NB4 (cell line): ENCODE measurements at regions not wholly inside any gene's neighbourhood (a gene's known extent, or its start where the extent isn't known, plus 50 kb on each side); places are given as distances from the start of the nearest gene placed in this dataset.
"Not testable (repeated sequence)": the region's sequence is repeated elsewhere in the genome, so short reads cannot be mapped to it uniquely, and the experiment has no call there.

Source experiments
- POLR2A ChIP-seq: IDR thresholded peaks from 2 replicates; pipeline ENCODE4 v1.6.1; 2011; ENCODE audit warnings: mild to moderate bottlenecking; ENCODE audit not compliant: insufficient read length; ENCODE audit errors: extremely low read depth
- TF ChIP-seq, protein P1 (sequence below): IDR thresholded peaks from one replicate; pipeline ENCODE4 v1.5.1; 2012; ENCODE audit warnings: low read depth, low read length
- TF ChIP-seq, protein P2 (sequence below): IDR thresholded peaks from 2 replicates; pipeline ENCODE4 v1.6.1; 2011; ENCODE audit warnings: low read depth, low read length

DNA sequence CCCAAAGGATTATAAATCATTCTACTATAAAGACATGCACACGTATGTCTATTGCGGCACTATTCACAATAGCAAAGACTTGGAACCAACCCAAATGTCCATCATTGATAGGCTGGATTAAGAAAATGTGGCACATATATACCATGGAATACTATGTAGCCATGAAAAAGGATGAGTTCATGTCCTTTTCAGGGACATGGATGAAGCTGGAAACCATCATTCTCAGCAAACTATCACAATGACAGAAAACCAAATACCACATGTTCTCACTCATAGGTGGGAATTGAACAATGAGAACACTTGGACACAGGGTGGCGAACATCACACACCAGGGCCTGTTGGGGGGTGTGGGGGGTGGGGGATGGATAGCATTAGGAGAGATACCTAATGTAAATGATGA, 273.8 kb downstream of the DEPDC1B start:
- TF ChIP-seq, protein P1, sequence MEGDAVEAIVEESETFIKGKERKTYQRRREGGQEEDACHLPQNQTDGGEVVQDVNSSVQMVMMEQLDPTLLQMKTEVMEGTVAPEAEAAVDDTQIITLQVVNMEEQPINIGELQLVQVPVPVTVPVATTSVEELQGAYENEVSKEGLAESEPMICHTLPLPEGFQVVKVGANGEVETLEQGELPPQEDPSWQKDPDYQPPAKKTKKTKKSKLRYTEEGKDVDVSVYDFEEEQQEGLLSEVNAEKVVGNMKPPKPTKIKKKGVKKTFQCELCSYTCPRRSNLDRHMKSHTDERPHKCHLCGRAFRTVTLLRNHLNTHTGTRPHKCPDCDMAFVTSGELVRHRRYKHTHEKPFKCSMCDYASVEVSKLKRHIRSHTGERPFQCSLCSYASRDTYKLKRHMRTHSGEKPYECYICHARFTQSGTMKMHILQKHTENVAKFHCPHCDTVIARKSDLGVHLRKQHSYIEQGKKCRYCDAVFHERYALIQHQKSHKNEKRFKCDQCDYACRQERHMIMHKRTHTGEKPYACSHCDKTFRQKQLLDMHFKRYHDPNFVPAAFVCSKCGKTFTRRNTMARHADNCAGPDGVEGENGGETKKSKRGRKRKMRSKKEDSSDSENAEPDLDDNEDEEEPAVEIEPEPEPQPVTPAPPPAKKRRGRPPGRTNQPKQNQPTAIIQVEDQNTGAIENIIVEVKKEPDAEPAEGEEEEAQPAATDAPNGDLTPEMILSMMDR, result not testable (repeated sequence)
- TF ChIP-seq POLR2A, result not testable (repeated sequence)
- TF ChIP-seq, protein P2, sequence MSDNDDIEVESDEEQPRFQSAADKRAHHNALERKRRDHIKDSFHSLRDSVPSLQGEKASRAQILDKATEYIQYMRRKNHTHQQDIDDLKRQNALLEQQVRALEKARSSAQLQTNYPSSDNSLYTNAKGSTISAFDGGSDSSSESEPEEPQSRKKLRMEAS, result not testable (repeated sequence)
